ENCODE measurements at regions not wholly inside any gene's neighbourhood (a gene's known extent, or its start where the extent isn't known, plus 50 kb on each side); places are given as distances from the start of the nearest gene placed in this dataset.
"Not testable (repeated sequence)": the region's sequence is repeated elsewhere in the genome, so short reads cannot be mapped to it uniquely, and the experiment has no call there.

DNA sequence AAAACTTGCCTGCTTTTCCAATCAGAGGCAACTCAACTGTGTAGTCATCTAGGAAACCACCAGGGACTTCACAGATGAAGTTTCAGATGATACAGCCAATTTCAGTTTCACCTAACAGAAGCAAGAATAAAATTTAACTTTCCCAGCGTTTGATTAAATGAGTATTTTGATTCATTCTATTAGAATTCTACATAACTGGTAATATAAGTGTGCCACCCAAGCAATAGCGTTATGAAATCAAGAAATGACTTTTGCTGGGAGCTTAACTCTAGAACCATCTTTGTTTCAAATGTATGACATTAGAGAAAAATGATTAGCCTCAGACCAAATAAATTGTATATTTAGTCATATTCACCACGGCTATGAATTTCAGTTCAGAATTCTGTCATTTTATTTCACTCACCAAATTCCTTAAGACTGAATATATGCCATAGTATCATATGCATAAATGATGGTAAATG, 239.3 kb downstream of the NRIP1 start:
- DNase-seq = no peak

DNA sequence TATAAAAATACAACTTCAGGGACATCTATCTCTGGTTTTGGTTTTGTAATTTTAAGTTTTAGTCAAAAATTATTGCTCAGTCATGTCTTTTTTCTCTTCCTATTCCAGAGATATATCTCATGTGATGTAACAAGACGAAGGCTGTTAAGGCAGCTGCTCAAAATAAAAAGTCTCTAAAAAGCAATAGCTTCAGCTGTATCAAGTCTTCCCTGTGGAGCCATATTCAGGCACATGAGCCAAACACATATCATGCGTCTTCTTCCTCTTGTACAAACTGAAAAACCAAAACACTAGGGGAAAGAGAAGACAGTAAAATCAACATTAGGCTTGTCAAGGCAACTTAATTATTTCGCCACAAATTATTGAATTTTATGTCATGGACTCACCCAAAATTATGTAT, 240.7 kb downstream of the NRIP1 start:
- DNase-seq = no peak

GRCh38 chr21:14817311-14817710, 247.5 kb downstream of the NRIP1 start:
- DNase-seq = no peak

GRCh38 chr21:14814991-14815390, 249.8 kb downstream of the NRIP1 start:
- DNase-seq = no peak

DNA sequence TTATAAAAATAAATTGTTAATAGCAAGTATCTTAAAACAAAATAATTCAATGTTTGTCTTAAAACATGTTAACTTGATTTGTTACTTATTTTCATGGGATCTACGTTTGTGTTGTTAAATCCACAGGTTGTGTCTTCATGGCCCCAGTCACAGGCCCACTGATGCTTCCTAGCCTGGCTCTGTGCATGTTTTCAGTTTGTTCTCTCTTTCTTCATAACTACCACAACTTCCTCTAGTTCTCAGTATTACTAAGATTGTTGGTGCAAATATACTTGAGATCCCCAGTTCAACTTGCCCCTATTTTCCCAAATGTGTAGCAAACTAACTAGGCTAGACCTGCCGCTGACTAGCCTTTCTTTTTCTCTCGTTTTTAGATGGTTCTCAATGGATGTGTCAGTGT, 250.5 kb downstream of the NRIP1 start:
- DNase-seq = no peak

GRCh38 chr21:14804170-14804569, 258.1 kb upstream of the SAMSN1 start:
- DNase-seq = not testable (repeated sequence)

- no peak for DNase-seq
Measured at GRCh38 chr21:14797543-14797942, 251.4 kb upstream of the SAMSN1 start.

- DNase-seq = no peak
Measured at GRCh38 chr21:14787312-14787711, 241.2 kb upstream of the SAMSN1 start.

GRCh38 chr21:14785679-14786078, 239.6 kb upstream of the SAMSN1 start:
- DNase-seq = no peak

GRCh38 chr21:14773777-14774345, 227.7 kb upstream of the SAMSN1 start:
- peak; percentile 54 for DNase-seq

GRCh38 chr21:14771593-14771992, 225.5 kb upstream of the SAMSN1 start:
- no peak for DNase-seq

GRCh38 chr21:14768042-14768441, 221.9 kb upstream of the SAMSN1 start:
- DNase-seq = no peak

DNA sequence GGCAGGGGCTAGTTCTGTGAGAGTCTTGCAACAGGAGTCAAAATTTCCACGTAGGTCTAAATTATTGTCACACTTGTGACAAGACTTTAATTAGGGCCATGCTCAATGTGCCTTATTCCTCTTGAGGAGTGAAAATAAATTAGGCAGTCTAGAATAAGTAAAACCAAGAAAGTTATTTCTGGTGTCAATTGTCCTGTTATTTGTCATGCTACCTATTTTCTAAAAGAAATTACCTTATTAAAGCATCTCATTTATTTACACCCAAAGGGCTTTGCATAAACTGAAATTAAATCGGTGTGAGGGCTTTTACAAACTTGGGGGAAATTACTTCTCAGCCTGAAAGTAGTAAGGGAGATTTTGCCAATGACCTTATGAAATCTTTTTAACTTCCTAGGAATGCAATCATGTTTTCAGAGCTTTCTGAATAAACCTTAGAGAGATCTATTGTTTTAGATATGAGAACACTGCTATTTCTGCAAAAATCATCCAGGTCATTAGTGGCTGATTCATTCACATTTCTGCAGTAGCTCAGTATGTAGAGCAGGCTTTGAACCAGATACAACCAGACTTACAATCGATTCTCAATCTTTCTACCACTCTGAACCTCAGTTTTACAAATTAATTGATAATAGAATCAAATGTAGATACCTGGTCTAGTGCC, 221.2 kb upstream of the SAMSN1 start:
- DNase-seq = no peak

DNA sequence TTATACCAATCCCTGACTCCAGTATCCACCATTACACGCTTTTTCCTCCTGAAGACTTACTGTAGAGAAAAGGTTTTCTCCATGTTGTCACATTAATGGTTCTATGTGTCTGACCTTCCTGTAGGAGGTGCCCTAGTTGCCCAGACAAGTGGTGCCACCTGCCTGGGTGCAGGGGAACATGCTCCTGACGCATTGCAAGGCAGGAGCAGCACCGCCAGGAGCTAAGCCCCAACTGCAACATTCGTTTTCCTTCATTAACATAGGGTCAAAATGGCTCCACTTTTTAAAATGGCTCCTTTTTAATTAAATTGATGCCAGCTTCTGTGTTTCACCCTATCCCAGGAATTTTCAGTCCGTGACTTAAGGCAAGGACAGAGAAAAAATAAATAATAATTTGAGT, 220.1 kb upstream of the SAMSN1 start:
- no peak for DNase-seq

DNA sequence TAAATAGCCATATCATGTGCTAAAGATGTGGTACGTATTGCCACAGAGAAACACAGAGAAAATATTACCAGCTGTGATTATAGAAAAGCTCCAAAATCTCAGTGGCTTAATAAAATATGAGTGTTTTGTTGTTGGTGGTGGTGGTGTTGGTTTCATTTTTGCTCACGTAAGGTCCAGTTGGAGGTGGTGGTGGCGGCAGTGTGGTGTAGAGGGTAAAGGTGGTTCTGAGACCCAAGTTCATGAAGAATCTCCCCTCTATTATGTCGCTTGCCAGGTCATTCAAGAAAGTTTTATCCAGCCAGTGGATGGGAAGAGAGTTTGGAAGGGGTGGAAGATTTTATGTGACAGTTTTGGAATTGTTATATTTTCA, 217.6 kb upstream of the SAMSN1 start:
- DNase-seq = no peak

DNA sequence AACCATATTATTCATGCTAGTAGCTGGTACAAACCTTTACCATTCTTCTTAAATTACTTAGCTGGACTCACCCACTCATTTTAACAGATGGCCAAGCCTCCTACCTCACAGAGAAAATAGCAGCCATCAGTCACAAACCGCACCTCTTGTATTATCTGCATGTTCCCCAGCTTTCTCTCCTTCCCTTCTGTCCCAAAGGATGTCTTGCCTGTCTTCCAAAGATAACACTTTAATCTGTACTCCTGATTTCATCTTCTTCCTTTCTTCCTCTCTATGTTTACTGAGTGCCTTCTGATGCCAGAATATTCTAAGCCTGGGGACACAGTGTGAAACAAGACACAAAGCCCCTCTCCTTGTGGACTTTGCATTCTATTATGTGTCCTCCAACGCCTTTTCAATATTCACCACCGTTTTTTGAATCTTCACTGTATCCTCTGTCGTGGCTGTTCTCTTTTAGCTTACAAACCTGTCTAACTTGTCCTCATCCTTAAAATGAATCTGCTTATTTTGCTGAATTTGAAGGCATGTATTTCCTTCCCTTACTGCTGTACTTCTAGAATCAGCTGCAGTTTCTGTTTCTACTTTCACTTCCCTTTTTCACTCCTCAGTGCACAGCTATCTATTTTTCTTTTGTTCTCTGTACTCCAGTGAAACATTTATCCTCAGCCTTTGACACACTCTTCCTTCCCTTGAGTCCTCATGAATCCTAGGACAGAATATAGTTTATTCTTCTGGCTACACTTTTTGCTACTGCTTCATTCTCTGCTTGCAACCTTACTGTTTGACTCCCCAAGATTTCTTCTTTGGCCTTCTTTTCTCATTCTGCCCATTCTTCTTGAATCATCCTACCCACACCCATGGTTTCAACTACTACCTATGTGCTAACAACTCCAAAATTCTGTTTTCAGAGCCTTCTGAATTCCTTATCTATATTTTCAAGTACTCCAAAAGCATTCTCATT, 216.9 kb upstream of the SAMSN1 start:
- DNase-seq = no peak

- DNase-seq = no peak
Measured at GRCh38 chr21:14762327-14762726, 216.2 kb upstream of the SAMSN1 start.

DNA sequence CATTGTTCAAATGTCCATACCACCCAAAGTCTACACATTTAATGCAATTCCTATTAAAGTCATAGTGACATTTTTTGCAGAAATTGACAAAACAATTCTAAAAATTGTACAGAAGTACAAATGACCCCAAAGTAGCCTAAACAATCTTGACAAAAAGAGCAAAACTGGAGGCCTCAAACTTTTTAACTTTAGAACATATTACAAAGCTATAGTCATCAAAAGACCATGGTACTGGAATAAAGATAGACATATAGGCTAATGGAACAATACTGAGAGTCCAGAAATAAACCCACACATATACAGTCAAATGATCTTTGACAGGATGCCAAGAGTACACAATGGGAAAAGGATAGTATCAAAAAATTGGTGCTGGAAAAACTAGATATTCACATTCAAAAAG, 213.2 kb upstream of the SAMSN1 start:
- DNase-seq = no peak

DNA sequence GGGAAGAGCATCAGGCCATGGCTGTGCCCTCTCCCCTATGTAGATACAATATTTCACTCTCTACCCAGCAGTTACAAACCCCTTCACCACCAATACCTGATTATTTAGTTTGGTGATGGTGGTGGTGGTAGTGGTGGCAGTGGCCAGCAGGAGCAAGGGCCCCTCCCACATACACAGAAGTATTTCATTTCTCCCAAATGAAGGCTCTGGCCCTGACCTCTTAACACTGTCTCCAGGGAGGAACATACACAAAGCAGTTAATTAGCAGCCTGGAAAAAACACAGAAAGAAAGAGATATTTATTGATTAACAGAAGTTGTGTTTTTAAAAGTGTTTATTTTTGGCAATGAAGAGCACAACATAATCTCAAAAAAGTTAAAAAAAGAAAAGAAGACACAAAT, 212.7 kb upstream of the SAMSN1 start:
- no peak for DNase-seq

DNA sequence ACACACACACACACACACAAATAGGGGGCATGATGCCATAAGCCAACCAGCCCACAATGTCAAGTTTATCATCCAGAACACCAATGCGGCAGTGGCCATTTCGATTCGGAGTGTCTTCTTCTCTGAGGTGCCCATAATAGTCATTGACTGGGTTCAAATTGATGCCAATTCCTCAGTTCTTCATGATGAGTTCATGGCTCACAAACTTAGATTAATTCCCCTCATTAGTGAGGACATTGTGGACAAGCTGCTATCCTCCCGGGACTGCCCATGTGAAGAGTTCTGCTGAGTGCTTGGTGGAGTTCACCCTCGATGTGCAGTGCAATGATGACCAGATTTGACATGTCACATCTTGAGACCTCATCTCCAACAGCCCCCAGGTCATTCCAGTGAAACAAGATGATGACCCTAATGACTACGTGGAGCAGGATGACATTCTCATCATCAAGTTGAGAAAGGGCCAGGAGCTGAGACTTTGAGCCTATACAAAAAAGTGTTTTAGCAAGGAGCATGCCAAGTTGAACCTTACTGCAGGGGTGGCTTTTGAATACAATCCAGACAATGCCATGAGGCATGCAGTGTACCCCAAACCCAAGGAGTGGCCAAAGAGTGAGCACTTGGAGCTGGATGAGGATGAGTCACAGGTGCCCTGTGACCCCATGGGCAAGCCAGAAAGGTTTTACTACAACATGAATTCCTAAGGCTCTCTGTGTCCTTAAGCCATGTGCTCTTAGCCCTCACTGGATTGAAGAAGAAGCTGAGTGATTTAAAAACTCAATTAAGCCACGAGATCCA, 211.6 kb upstream of the SAMSN1 start:
- no peak for DNase-seq

DNA sequence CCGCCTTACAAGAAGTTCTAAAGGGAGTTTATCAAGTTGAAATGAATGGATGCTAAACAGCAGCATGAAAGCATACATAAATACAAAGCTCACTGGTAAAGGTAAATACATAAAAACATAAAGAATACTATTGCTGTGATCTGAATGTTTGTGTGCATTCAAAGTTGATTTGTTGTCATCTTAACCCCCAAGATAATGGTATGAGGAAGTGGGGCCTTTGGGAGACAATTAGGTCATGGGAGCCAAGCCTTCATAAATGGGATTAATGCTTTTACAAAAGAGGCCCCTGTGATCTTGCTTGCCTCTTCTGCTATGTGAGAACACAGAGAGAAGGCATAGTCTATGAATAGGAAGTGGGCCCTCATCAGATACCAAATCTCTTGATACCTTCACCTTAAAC, 209.0 kb upstream of the SAMSN1 start:
- no peak for DNase-seq

DNA sequence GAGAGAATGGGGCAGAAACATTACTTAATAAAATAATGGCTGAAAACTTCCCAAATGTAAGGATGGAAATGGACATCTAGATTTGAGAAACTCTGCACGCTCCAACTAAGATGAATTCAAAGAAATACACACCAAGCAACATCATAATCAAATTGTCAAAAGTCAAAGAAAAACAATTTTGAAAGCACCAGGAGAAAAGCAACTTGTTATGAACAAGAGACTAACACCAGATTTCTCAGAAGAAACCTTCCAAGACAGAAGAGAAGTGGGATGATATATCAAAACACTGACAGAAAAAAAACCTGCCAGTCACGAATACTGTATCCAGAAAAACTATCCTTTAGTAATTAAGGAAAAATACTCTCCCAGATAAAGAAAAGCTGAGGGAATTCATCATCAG, 208.6 kb upstream of the SAMSN1 start:
- DNase-seq = no peak

DNA sequence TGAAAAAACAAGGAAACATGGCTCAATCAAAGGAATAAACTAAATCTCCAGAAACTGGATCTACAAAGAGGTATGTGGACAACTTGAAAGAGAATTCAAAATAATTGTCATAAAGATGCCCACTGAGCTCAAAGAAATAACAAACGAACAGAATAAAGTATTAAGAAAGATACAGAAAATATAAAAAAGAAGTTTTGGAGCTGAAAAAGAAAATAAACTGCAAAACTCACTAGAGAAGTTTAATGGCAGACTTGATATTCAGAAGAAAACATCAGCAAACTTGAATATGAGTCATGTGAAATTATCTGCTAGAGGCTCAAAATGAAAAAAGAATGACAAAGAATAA, 208.1 kb upstream of the SAMSN1 start:
- DNase-seq = no peak

All from stimulated activated CD4-positive, alpha-beta T cell treated with anti-CD3 and anti-CD28 coated beads, Interleukin-4, amount 100 ng/mL, for 1 hour (primary cell).